HepG2 (cell line): ENCODE measurements at regions not wholly inside any gene's neighbourhood (a gene's known extent, or its start where the extent isn't known, plus 50 kb on each side); places are given as distances from the start of the nearest gene placed in this dataset.

Source experiments
- ATM ChIP-seq: fragments of 450-650 bp; IDR thresholded peaks from 2 replicates; pipeline ENCODE4 v1.7.1; 2017; ENCODE audit warnings: mild to moderate bottlenecking, borderline replicate concordance
- HDAC2 ChIP-seq: sonication (generic); formaldehyde crosslinking; IDR thresholded peaks from 2 replicates; pipeline ENCODE4 v1.4.0; 2020; ENCODE audit warnings: missing genetic modification reagents
- MAZ ChIP-seq, 2 experiments: sonication (generic) in 1 of 2; formaldehyde crosslinking in 1 of 2; IDR thresholded peaks; 2 replicates each; pipeline versions ENCODE4 v1.5.0 to v1.6.1; 2012 to 2020; ENCODE audit warnings: low read depth in 2 of 2, mild to moderate bottlenecking in 2 of 2, borderline replicate concordance in 1 of 2, improper control_type of control experiment in 1 of 2, low read length in 1 of 2, missing genetic modification reagents in 1 of 2, moderate library complexity in 1 of 2
- POLR2A ChIP-seq, 2 experiments: IDR thresholded peaks; 2 replicates each; pipeline ENCODE4 v1.6.1; 2011; ENCODE audit warnings: low read depth in 2 of 2, low read length in 2 of 2, mild to moderate bottlenecking in 1 of 2, moderate library complexity in 1 of 2; ENCODE audit not compliant: insufficient read depth in 1 of 2
- POLR2AphosphoS5 ChIP-seq: IDR thresholded peaks from 2 replicates; pipeline ENCODE4 v1.6.1; 2012; ENCODE audit warnings: low read depth, low read length
- RAD21 ChIP-seq: fragments of 450-650 bp; formaldehyde crosslinking; IDR thresholded peaks from 2 replicates; pipeline ENCODE4 v1.5.0; 2020; ENCODE audit warnings: mild to moderate bottlenecking
- SIN3A ChIP-seq: IDR thresholded peaks from 2 replicates; pipeline ENCODE4 v1.6.1; 2011; ENCODE audit warnings: low read depth, mild to moderate bottlenecking, control low read depth, low read length, borderline replicate concordance
- TCF7L2 ChIP-seq: IDR thresholded peaks from 2 replicates; pipeline ENCODE4 v1.6.1; 2011; ENCODE audit warnings: mild to moderate bottlenecking, low read depth, low read length, moderate library complexity
- ZNF703 ChIP-seq: sonication (generic); formaldehyde crosslinking; IDR thresholded peaks from 2 replicates; pipeline ENCODE4 v1.5.1; 2020; ENCODE audit warnings: missing genetic modification reagents, mild to moderate bottlenecking, moderate library complexity, borderline replicate concordance

DNA sequence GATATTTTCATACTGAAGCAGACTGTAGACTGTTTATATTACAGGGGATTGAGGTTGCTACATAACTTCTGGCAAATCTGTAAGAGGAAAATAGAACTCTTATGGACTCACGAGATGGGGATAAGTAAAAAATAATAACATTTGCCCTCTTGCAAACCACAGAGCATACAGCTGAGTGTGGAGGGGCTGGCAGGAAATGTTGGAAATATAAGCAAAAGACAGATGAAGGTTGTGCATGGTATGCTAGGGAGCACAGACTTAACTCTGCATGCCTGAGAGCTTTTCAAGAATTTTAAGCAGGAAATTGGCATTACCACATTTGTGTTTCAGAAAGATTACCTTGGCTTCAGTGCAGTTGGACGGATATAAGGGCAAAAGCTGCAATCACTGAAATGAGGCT lies 411.1 kb downstream of the RAD51AP2 start:
- no peak for TF ChIP-seq SIN3A
- no peak for TF ChIP-seq POLR2AphosphoS5
- TF ChIP-seq POLR2A (IDR thresholded peaks at IDR 0.05; ENCODE audit: insufficient read depth in 1 of 2, low read depth in 2 of 2, low read length in 2 of 2): no peak
- no peak for TF ChIP-seq TCF7L2
- TF ChIP-seq RAD21 (CRISPR knock-in tag): no peak
- no peak for TF ChIP-seq MAZ (IDR thresholded peaks at IDR 0.05; ENCODE audit: borderline replicate concordance, low read depth, low read length)
- no peak for TF ChIP-seq MAZ (CRISPR knock-in tag; IDR thresholded peaks at IDR 0.05; ENCODE audit: low read depth)
- no peak for TF ChIP-seq HDAC2 (CRISPR knock-in tag)
- TF ChIP-seq ATM: no peak
- TF ChIP-seq ZNF703: no peak
